RWPE1 (cell line): ENCODE measurements at regions not wholly inside any gene's neighbourhood (a gene's known extent, or its start where the extent isn't known, plus 50 kb on each side); places are given as distances from the start of the nearest gene placed in this dataset.

Source experiments
- CTCF ChIA-PET: fragments of 350-600 bp; sonication (Branson Sonifier 250); formaldehyde crosslinking; extraction: SDS; loops from one replicate; lab custom pipeline; 2021; lab: Yijun Ruan, JAX
- POLR2A ChIA-PET: fragments of 400-600 bp; formaldehyde crosslinking; extraction: SDS; loops from one replicate; lab custom pipeline; 2020; ENCODE audit warnings: antibody characterized with exemption; ENCODE audit not compliant: low non-redundant PET; lab: Yijun Ruan, JAX
- DNase-seq: peaks from one replicate; pipeline ENCODE4 v3.0.0; 2012; ENCODE audit warnings: low spot score
- H3K27ac ChIP-seq: fragments of 450-650 bp; 2 replicates; pipeline ENCODE4 v1.5.1; 2017
- TF ChIP-seq, protein P1 (sequence below): fragments of 450-650 bp; conservative IDR thresholded peaks from 2 replicates; pipeline ENCODE4 v1.5.1; 2017; ENCODE audit warnings: low read depth, mild to moderate bottlenecking

DNA sequence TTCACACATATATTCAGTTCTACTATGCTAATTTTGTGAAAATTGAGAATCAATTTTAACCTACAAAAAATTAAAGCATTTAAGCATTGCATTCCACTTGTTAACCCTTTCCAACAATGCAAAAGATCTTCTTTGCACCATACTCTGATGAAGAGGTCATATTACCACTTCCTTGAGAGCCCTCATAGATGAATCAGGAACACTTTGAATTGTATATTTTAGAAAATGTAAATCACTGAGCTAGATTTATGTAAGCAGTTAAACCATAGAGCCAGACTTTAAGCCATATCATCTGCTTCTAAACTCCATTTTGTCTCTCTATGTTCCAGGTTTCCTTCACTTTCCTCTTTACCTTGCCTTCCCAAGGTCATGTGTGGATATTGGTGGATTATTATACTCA is 56.5 kb upstream of the CDH18 start:
- POLR2A ChIA-PET, result no interaction called here
- TF ChIP-seq, protein P1, sequence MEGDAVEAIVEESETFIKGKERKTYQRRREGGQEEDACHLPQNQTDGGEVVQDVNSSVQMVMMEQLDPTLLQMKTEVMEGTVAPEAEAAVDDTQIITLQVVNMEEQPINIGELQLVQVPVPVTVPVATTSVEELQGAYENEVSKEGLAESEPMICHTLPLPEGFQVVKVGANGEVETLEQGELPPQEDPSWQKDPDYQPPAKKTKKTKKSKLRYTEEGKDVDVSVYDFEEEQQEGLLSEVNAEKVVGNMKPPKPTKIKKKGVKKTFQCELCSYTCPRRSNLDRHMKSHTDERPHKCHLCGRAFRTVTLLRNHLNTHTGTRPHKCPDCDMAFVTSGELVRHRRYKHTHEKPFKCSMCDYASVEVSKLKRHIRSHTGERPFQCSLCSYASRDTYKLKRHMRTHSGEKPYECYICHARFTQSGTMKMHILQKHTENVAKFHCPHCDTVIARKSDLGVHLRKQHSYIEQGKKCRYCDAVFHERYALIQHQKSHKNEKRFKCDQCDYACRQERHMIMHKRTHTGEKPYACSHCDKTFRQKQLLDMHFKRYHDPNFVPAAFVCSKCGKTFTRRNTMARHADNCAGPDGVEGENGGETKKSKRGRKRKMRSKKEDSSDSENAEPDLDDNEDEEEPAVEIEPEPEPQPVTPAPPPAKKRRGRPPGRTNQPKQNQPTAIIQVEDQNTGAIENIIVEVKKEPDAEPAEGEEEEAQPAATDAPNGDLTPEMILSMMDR, result no peak
- CTCF ChIA-PET, result no interaction called here
- H3K27ac ChIP-seq, result no peak overlapping the region
- DNase-seq, result no peak

DNA sequence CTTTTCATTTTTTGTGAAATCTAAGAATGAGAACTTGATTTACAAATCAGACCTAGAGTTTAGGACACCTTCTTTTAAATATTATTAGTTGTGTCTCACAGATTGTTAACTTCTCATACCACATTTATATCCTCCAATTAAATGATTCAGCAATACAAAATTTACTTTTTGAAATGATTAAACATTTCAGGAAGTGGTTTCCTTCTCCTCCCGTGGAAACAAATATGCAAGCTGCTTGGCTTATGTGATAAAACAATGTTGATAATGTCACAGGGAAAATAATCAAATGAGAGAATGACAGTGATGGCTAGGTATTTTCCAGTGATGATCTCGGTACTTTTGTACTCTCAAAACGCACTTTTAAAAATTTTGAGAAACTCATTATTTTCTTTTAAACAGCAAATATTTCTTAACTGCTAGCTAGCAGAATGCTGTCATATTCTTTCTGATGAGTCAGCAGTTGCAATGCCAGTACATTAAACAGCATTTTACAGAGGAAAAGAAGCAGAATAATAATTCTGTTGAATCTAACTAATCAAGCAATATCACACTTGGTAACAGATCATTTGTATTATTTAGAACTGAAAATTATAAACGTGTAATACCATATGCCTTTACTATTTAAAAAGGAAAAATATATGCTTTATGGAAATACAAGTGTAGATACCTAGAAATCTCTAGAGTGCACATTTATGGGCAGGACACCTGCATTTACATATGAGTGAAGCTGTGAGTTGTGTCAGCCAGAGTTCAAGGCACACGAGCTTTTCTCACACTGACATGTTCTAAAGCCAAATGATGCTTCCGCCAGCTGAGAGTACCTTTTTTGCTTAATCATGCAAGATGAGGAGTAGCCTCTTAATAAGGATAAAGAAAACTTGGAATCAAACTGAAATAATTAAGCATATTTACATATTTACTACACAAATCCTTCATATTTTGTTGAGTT is 53.6 kb upstream of the CDH18 start:
- POLR2A ChIA-PET, result no interaction called here
- no peak for DNase-seq
- TF ChIP-seq, protein P1, result no peak
- no peak overlapping the region for H3K27ac ChIP-seq
- CTCF ChIA-PET, result interaction anchor here (0.6 kb wide), 1 partner anchor 1126 kb away, joined by 4 read pairs; no protein-coding TSS in a partner anchor

DNA sequence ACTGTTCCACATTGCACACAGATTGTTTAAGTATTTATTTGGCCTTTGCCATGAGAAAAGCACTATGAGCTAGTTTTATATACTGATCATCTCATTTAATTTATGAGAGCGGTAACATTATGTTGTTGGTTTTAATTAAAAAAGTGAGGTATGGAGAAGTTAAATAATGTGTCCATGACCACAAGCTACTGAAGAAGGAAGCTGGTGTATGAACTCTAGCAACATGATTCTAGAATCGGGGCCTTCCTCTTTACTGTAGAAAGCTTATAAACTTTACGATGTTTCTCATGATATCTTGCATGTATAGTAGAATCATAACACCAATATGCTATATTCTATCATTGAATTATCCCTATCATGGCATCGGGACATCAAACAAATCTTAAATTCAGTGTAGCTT is 52.9 kb upstream of the CDH18 start:
- TF ChIP-seq, protein P1, result no peak
- no peak for DNase-seq
- CTCF ChIA-PET, result no interaction called here
- POLR2A ChIA-PET, result no interaction called here
- no peak overlapping the region for H3K27ac ChIP-seq
